ENCODE measurements at regions not wholly inside any gene's neighbourhood (a gene's known extent, or its start where the extent isn't known, plus 50 kb on each side); places are given as distances from the start of the nearest gene placed in this dataset.

- no peak for DNase-seq (ENCODE audit: low read depth, low spot score)
- BruUV-seq (replicated peaks): no TSS peak
- intact Hi-C loops (cut with micrococcal nuclease; ENCODE audit: unreplicated experiment): no loop called here
- H3K27ac ChIP-seq (ENCODE audit: low read length): no peak overlapping the region
- no peak overlapping the region for H3K4me3 ChIP-seq (ENCODE audit: low read depth in 2 of 2, low read length in 2 of 2)
- no peaks in the 10 kb centered on the region for H3K36me3 ChIP-seq (ENCODE audit: control insufficient read depth, insufficient read depth, low read length)
- in situ Hi-C loops (cut with HindIII; ENCODE audit: low pct_unique_long_range_greater_than_20kb, low sequenced_read_pairs): no loop called here
- no peaks in the 10 kb centered on the region for H3K4me1 ChIP-seq (ENCODE audit: control insufficient read depth, insufficient read depth, low read length)
- no peak for ATAC-seq
- H3K9me3 ChIP-seq (ENCODE audit: control insufficient read depth, insufficient read depth, low read depth, low read length): no peaks in the 10 kb centered on the region
- no peaks in the 10 kb centered on the region; the same call in 1 of the 2 replicates for H3K27me3 ChIP-seq (ENCODE audit: control insufficient read depth, insufficient read depth, low read length)
- ChIA-PET POLR2A (no interaction called here), CTCF (no interaction called here)
- TF ChIP-seq, protein P1, sequence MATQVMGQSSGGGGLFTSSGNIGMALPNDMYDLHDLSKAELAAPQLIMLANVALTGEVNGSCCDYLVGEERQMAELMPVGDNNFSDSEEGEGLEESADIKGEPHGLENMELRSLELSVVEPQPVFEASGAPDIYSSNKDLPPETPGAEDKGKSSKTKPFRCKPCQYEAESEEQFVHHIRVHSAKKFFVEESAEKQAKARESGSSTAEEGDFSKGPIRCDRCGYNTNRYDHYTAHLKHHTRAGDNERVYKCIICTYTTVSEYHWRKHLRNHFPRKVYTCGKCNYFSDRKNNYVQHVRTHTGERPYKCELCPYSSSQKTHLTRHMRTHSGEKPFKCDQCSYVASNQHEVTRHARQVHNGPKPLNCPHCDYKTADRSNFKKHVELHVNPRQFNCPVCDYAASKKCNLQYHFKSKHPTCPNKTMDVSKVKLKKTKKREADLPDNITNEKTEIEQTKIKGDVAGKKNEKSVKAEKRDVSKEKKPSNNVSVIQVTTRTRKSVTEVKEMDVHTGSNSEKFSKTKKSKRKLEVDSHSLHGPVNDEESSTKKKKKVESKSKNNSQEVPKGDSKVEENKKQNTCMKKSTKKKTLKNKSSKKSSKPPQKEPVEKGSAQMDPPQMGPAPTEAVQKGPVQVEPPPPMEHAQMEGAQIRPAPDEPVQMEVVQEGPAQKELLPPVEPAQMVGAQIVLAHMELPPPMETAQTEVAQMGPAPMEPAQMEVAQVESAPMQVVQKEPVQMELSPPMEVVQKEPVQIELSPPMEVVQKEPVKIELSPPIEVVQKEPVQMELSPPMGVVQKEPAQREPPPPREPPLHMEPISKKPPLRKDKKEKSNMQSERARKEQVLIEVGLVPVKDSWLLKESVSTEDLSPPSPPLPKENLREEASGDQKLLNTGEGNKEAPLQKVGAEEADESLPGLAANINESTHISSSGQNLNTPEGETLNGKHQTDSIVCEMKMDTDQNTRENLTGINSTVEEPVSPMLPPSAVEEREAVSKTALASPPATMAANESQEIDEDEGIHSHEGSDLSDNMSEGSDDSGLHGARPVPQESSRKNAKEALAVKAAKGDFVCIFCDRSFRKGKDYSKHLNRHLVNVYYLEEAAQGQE (IDR thresholded peaks at IDR 0.05; ENCODE audit: insufficient read depth in 1 of 2, low read depth in 2 of 2, low read length in 1 of 2): no peak
- no peak for TF ChIP-seq POLR2AphosphoS5 (IDR thresholded peaks at IDR 0.05; ENCODE audit: low read depth, low read length)
- TF ChIP-seq TCF7L2 (IDR thresholded peaks at IDR 0.05; ENCODE audit: low read depth, low read length): no peak
These were observed 82.8 kb downstream of the MIS18A start for GRCh38 chr21:32196001-32196400.

DNA sequence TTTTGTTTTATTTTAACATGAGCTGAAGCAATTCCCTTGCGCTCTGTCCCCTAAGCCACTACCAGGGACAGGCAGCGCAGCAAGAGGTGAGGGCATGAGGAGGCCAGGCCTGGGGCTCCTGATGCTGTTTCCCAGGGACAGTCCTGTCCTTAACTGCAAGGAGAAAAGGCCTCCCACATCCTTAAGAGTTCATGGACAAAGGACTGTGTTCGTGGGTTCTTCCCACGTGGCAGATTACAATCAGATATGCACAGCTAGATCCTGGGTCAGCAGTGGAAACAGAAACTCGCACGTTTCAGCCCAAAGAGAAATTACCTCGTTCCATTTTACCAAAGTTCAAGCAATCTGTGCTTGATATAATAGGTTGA lies 85.8 kb downstream of the MIS18A start:
- no peak for DNase-seq (ENCODE audit: low read depth, low spot score)
- ChIA-PET CTCF (no interaction called here), POLR2A (no interaction called here)
- Histone ChIP-seq H3K27me3 (ENCODE audit: control insufficient read depth, insufficient read depth, low read length) (no peaks in the 10 kb centered on the region; the same call in 1 of the 2 replicates), H3K4me3 (ENCODE audit: low read depth in 2 of 2, low read length in 2 of 2) (no peak overlapping the region), H3K36me3 (ENCODE audit: control insufficient read depth, insufficient read depth, low read length) (no peaks in the 10 kb centered on the region), H3K27ac (ENCODE audit: low read length) (no peak overlapping the region), H3K9me3 (ENCODE audit: control insufficient read depth, insufficient read depth, low read depth, low read length) (no peaks in the 10 kb centered on the region), H3K4me1 (ENCODE audit: control insufficient read depth, insufficient read depth, low read length) (no peaks in the 10 kb centered on the region)
- no TSS peak for BruUV-seq (replicated peaks)
- intact Hi-C loops (cut with micrococcal nuclease; ENCODE audit: unreplicated experiment) (no loop called here), in situ Hi-C loops (cut with HindIII; ENCODE audit: low pct_unique_long_range_greater_than_20kb, low sequenced_read_pairs) (no loop called here)
- TF ChIP-seq, protein P1 (IDR thresholded peaks at IDR 0.05; ENCODE audit: insufficient read depth in 1 of 2, low read depth in 2 of 2, low read length in 1 of 2): no peak
- TF ChIP-seq TCF7L2 (IDR thresholded peaks at IDR 0.05; ENCODE audit: low read depth, low read length) (no peak), SIN3A (IDR thresholded peaks at IDR 0.05; ENCODE audit: borderline replicate concordance, insufficient read depth, low read depth, low read length) (no peak), CTCF (IDR thresholded peaks at IDR 0.05) (no peak), POLR2AphosphoS5 (IDR thresholded peaks at IDR 0.05; ENCODE audit: low read depth, low read length) (no peak)
- no peak for ATAC-seq

Measured in Panc1 (cell line).